ENCODE measurements at regions not wholly inside any gene's neighbourhood (a gene's known extent, or its start where the extent isn't known, plus 50 kb on each side); places are given as distances from the start of the nearest gene placed in this dataset.
A peak's percentile ranks its signal among the peaks of the same experiment; 100 is the strongest.

GRCh38 chr12:66066137-66066928 is 64.2 kb downstream of the LLPH start (continued):
- TF ChIP-seq ZNF18 (tag by site-specific recombination; IDR thresholded peaks at IDR 0.05) = no peak
- peak; percentile 98 for TF ChIP-seq GLIS1 (tag by site-specific recombination; IDR thresholded peaks at IDR 0.05)
- TF ChIP-seq ZNF623 (tag by site-specific recombination; IDR thresholded peaks at IDR 0.05) = no peak
- TF ChIP-seq ZNF677 (tag by site-specific recombination; IDR thresholded peaks at IDR 0.05) = no peak
- no peak for TF ChIP-seq ZSCAN23 (tag by site-specific recombination; IDR thresholded peaks at IDR 0.05)
- no peak for TF ChIP-seq BCL11A (tag by site-specific recombination; IDR thresholded peaks at IDR 0.05; ENCODE audit: low read depth)
- TF ChIP-seq ZNF501 (tag by site-specific recombination; IDR thresholded peaks at IDR 0.05) = peak; percentile 57; the same call in 1 of the 2 replicates
- TF ChIP-seq TSHZ1 (tag by site-specific recombination; IDR thresholded peaks at IDR 0.05; ENCODE audit: borderline replicate concordance) = no peak
- TF ChIP-seq YY1 (tag by site-specific recombination; IDR thresholded peaks at IDR 0.05) = no peak
- TF ChIP-seq ZNF169 (tag by site-specific recombination; IDR thresholded peaks at IDR 0.05) = no peak
- no peak for TF ChIP-seq ZNF521 (tag by site-specific recombination; IDR thresholded peaks at IDR 0.05)
- no peak for TF ChIP-seq SCRT1 (tag by site-specific recombination; IDR thresholded peaks at IDR 0.05; ENCODE audit: borderline replicate concordance)
- TF ChIP-seq KLF1 (tag by site-specific recombination; IDR thresholded peaks at IDR 0.05) = no peak
- TF ChIP-seq ZNF785 (tag by site-specific recombination; IDR thresholded peaks at IDR 0.05) = no peak
- no peak; the same call in 1 of the 2 replicates for TF ChIP-seq ZNF585B (tag by site-specific recombination; IDR thresholded peaks at IDR 0.05)
- no peak for TF ChIP-seq ZNF416 (tag by site-specific recombination; IDR thresholded peaks at IDR 0.05)
- peak; percentile 56; the same call in 1 of the 2 replicates for TF ChIP-seq ZNF26 (tag by site-specific recombination; IDR thresholded peaks at IDR 0.05)
- no peak for TF ChIP-seq ZNF792 (tag by site-specific recombination; IDR thresholded peaks at IDR 0.05)
- no peak for TF ChIP-seq ZNF140 (tag by site-specific recombination; IDR thresholded peaks at IDR 0.05)
- TF ChIP-seq ZIC2 (tag by site-specific recombination; IDR thresholded peaks at IDR 0.05) = peak; percentile 69
- no peak for TF ChIP-seq ZNF530 (tag by site-specific recombination; IDR thresholded peaks at IDR 0.05; ENCODE audit: low read depth)
- TF ChIP-seq ZNF548 (tag by site-specific recombination; IDR thresholded peaks at IDR 0.05) = no peak
- peak; percentile 89 for TF ChIP-seq ZNF843 (tag by site-specific recombination; IDR thresholded peaks at IDR 0.05)
- TF ChIP-seq, protein P1, sequence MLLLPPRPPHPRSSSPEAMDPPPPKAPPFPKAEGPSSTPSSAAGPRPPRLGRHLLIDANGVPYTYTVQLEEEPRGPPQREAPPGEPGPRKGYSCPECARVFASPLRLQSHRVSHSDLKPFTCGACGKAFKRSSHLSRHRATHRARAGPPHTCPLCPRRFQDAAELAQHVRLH (tag by site-specific recombination; IDR thresholded peaks at IDR 0.05) = 0 out of 2 replicates have a peak, but pooled peaks have one; percentile 40
- TF ChIP-seq ZNF366 (tag by site-specific recombination; conservative IDR thresholded peaks at IDR 0.05) = no peak
- no peak for TF ChIP-seq ZNF76 (tag by site-specific recombination; IDR thresholded peaks at IDR 0.05; ENCODE audit: borderline replicate concordance, low read depth)
- peak; percentile 71; the same call in 1 of the 2 replicates for TF ChIP-seq ZNF24 (tag by site-specific recombination; IDR thresholded peaks at IDR 0.05)
- no peak for TF ChIP-seq ZFP41 (tag by site-specific recombination; IDR thresholded peaks at IDR 0.05; ENCODE audit: borderline replicate concordance)
- 0 out of 2 replicates have a peak, but pooled peaks have one; percentile 34 for TF ChIP-seq GLIS2 (tag by site-specific recombination; IDR thresholded peaks at IDR 0.05)
- peak; percentile 68 for TF ChIP-seq PRDM6 (tag by site-specific recombination; IDR thresholded peaks at IDR 0.05)
- no peak for TF ChIP-seq ZNF433 (tag by site-specific recombination; IDR thresholded peaks at IDR 0.05; ENCODE audit: low read depth)
- TF ChIP-seq KLF8 (tag by site-specific recombination; IDR thresholded peaks at IDR 0.05) = peak; percentile 35; the same call in 1 of the 2 replicates
